ENCODE measurements at regions not wholly inside any gene's neighbourhood (a gene's known extent, or its start where the extent isn't known, plus 50 kb on each side); places are given as distances from the start of the nearest gene placed in this dataset.

- TF ChIP-seq POLR2A (IDR thresholded peaks at IDR 0.05), result no peak
- TF ChIP-seq CTCF (IDR thresholded peaks at IDR 0.05), result no peak
- no peak overlapping the region for H3K4me3 ChIP-seq (ENCODE audit: low read depth, poor library complexity, severe bottlenecking)
- DNase-seq (ENCODE audit: low spot score in 2 of 2), result no peak
- 62 to 66% methylated on average over 4 of the region's 4 CpGs for WGBS, 2 donors
- intact Hi-C loops (cut with DNase I; ENCODE audit: low total_unique reads), result no loop called here
These were observed 598.0 kb downstream of the EFNB2 start for GRCh38 chr13:105937451-105937850.

- DNase-seq (ENCODE audit: low spot score in 2 of 2), result no peak
These were observed 598.6 kb downstream of the EFNB2 start for GRCh38 chr13:105936816-105937215.

GRCh38 chr13:105929505-105929904, 606.0 kb downstream of the EFNB2 start:
- WGBS, 2 donors, result 64% methylated on average over 4 of the region's 4 CpGs
- TF ChIP-seq POLR2A (IDR thresholded peaks at IDR 0.05), result no peak
- TF ChIP-seq CTCF (IDR thresholded peaks at IDR 0.05), result no peak
- intact Hi-C loops (cut with DNase I; ENCODE audit: low total_unique reads), result no loop called here
- no peak for DNase-seq (ENCODE audit: low spot score in 2 of 2)
- H3K4me3 ChIP-seq (ENCODE audit: low read depth, poor library complexity, severe bottlenecking), result no peak overlapping the region

More at GRCh38 chr13:105936816-105937215, 598.6 kb downstream of the EFNB2 start:
- intact Hi-C loops (cut with DNase I; ENCODE audit: low total_unique reads), result no loop called here
- TF ChIP-seq POLR2A (IDR thresholded peaks at IDR 0.05) (no peak), CTCF (IDR thresholded peaks at IDR 0.05) (no peak)
- no peak overlapping the region for H3K4me3 ChIP-seq (ENCODE audit: low read depth, poor library complexity, severe bottlenecking)
- WGBS, 2 donors, result 92% methylated on average over 5 of the region's 5 CpGs

- 88 to 95% methylated on average over 4 of the region's 4 CpGs for WGBS, 2 donors
- TF ChIP-seq POLR2A (IDR thresholded peaks at IDR 0.05) (no peak), CTCF (IDR thresholded peaks at IDR 0.05) (no peak)
- intact Hi-C loops (cut with DNase I; ENCODE audit: low total_unique reads), result no loop called here
- no peak overlapping the region for H3K4me3 ChIP-seq (ENCODE audit: low read depth, poor library complexity, severe bottlenecking)
- DNase-seq (ENCODE audit: low spot score in 2 of 2), result no peak
These were observed 606.6 kb downstream of the EFNB2 start for GRCh38 chr13:105928901-105929300.

GRCh38 chr13:105928048-105928447, 607.4 kb downstream of the EFNB2 start:
- DNase-seq (ENCODE audit: low spot score in 2 of 2), result no peak
- intact Hi-C loops (cut with DNase I; ENCODE audit: low total_unique reads), result no loop called here
- TF ChIP-seq CTCF (IDR thresholded peaks at IDR 0.05) (no peak), POLR2A (IDR thresholded peaks at IDR 0.05) (no peak)
- 75 to 79% methylated on average over 1 of the region's 1 CpG for WGBS, 2 donors
- H3K4me3 ChIP-seq (ENCODE audit: low read depth, poor library complexity, severe bottlenecking), result no peak overlapping the region

GRCh38 chr13:105925496-105925895, 610.0 kb downstream of the EFNB2 start:
- H3K4me3 ChIP-seq (ENCODE audit: low read depth, poor library complexity, severe bottlenecking), result no peak overlapping the region
- intact Hi-C loops (cut with DNase I; ENCODE audit: low total_unique reads), result no loop called here
- WGBS, 2 donors, result 46 to 68% methylated on average over 2 of the region's 2 CpGs
- TF ChIP-seq CTCF (IDR thresholded peaks at IDR 0.05) (no peak), POLR2A (IDR thresholded peaks at IDR 0.05) (no peak)
- no peak for DNase-seq (ENCODE audit: low spot score in 2 of 2)

All from lower leg skin (tissue), 4 donors.